H9 (cell line): ENCODE measurements at regions not wholly inside any gene's neighbourhood (a gene's known extent, or its start where the extent isn't known, plus 50 kb on each side); places are given as distances from the start of the nearest gene placed in this dataset.

Experiments
- DNase-seq: peaks from one replicate; pipeline ENCODE4 v3.0.0-alpha.2; 2017
- H2AFZ ChIP-seq: one replicate; pipeline ENCODE4 v1.6.1; 2013; ENCODE audit warnings: mild to moderate bottlenecking, low read length, control low read depth, moderate library complexity
- H2AK5ac ChIP-seq: 2 replicates; pipeline ENCODE4 v1.6.1; 2013; ENCODE audit warnings: low read length, control low read depth, mixed read lengths; ENCODE audit not compliant: insufficient read length
- H2BK120ac ChIP-seq: one replicate; pipeline ENCODE4 v1.6.1; 2013; ENCODE audit warnings: low read depth, mild to moderate bottlenecking, low read length, control low read depth, inconsistent platforms; ENCODE audit not compliant: poor library complexity, severe bottlenecking
- H2BK12ac ChIP-seq: 2 replicates; pipeline ENCODE4 v1.6.1; 2013; ENCODE audit warnings: low read length, control low read depth, mixed read lengths, low read depth; ENCODE audit not compliant: insufficient read length
- H2BK15ac ChIP-seq: 2 replicates; pipeline ENCODE4 v1.6.1; 2013; ENCODE audit warnings: low read depth, low read length, control low read depth
- H2BK20ac ChIP-seq: one replicate; pipeline ENCODE4 v1.6.1; 2013; ENCODE audit warnings: low read depth, mild to moderate bottlenecking, low read length, control low read depth, inconsistent platforms; ENCODE audit not compliant: poor library complexity, severe bottlenecking
- H2BK5ac ChIP-seq: 2 replicates; pipeline ENCODE4 v1.6.1; 2013; ENCODE audit warnings: low read length, control low read depth, mixed read lengths; ENCODE audit not compliant: insufficient read length
- H3K14ac ChIP-seq: 2 replicates; pipeline ENCODE4 v1.6.1; 2013; ENCODE audit warnings: low read length, control low read depth; ENCODE audit not compliant: insufficient read depth
- H3K18ac ChIP-seq: 2 replicates; pipeline ENCODE4 v1.6.1; 2013; ENCODE audit warnings: low read depth, mild to moderate bottlenecking, mixed read lengths, low read length, control low read depth; ENCODE audit not compliant: insufficient read length
- H3K23ac ChIP-seq: 2 replicates; pipeline ENCODE4 v1.6.1; 2013; ENCODE audit warnings: low read length, control low read depth, mixed read lengths, low read depth; ENCODE audit not compliant: insufficient read length
- H3K23me2 ChIP-seq: 2 replicates; pipeline ENCODE4 v1.6.1; 2013; ENCODE audit warnings: low read depth, mild to moderate bottlenecking, mixed read lengths, low read length, control low read depth; ENCODE audit not compliant: insufficient read length, poor library complexity, severe bottlenecking
- H3K27ac ChIP-seq: 2 replicates; pipeline ENCODE4 v1.5.1; 2013; ENCODE audit warnings: low read length, control low read depth, mixed read lengths, low read depth; ENCODE audit not compliant: insufficient read length
- H3K27me3 ChIP-seq: 2 replicates; pipeline ENCODE4 v1.6.1; 2013; ENCODE audit warnings: low read length, control low read depth, inconsistent platforms; ENCODE audit not compliant: insufficient read depth
- H3K4ac ChIP-seq: 2 replicates; pipeline ENCODE4 v1.6.1; 2013; ENCODE audit warnings: low read depth, mild to moderate bottlenecking, control low read depth, inconsistent platforms, low read length, moderate library complexity
- H3K4me1 ChIP-seq: 2 replicates; pipeline ENCODE4 v1.6.1; 2013; ENCODE audit warnings: low read length, control low read depth, inconsistent platforms; ENCODE audit not compliant: insufficient read depth
- H3K4me2 ChIP-seq: 2 replicates; pipeline ENCODE4 v1.6.1; 2013; ENCODE audit warnings: low read length, control low read depth, mixed read lengths; ENCODE audit not compliant: insufficient read length, insufficient read depth
- H3K56ac ChIP-seq: 2 replicates; pipeline ENCODE4 v1.6.1; 2013; ENCODE audit warnings: low read depth, mild to moderate bottlenecking, mixed read lengths, low read length, control low read depth; ENCODE audit not compliant: insufficient read length
- H3K79me1 ChIP-seq: 2 replicates; pipeline ENCODE4 v1.6.1; 2013; ENCODE audit warnings: low read depth, mild to moderate bottlenecking, moderate library complexity, low read length, control low read depth, inconsistent platforms; ENCODE audit not compliant: insufficient read depth, poor library complexity, severe bottlenecking
- H3K79me2 ChIP-seq: 2 replicates; pipeline ENCODE4 v1.6.1; 2013; ENCODE audit warnings: low read length, control low read depth, inconsistent platforms; ENCODE audit not compliant: insufficient read depth
- H3K9ac ChIP-seq: 2 replicates; pipeline ENCODE4 v1.6.1; 2013; ENCODE audit warnings: low read length, control low read depth, mixed read lengths; ENCODE audit not compliant: insufficient read length; ENCODE audit errors: extremely low read depth
- H3K9me3 ChIP-seq: one replicate; pipeline ENCODE4 v1.6.1; 2013; ENCODE audit warnings: low read depth, low read length, inconsistent platforms; ENCODE audit not compliant: control insufficient read depth
- H3T11ph ChIP-seq: one replicate; pipeline ENCODE4 v1.6.1; 2013; ENCODE audit warnings: mild to moderate bottlenecking, low read length, control low read depth, inconsistent platforms
- H4K20me1 ChIP-seq: one replicate; pipeline ENCODE4 v1.6.1; 2013; ENCODE audit not compliant: control insufficient read depth, insufficient read length, insufficient read depth
- H4K5ac ChIP-seq: 2 replicates; pipeline ENCODE4 v1.6.1; 2013; ENCODE audit warnings: low read depth, mild to moderate bottlenecking, mixed read lengths, low read length, control low read depth; ENCODE audit not compliant: insufficient read length
- H4K8ac ChIP-seq: replicated peaks from 2 replicates; pipeline ENCODE4 v1.6.1; 2013; ENCODE audit warnings: low read length, control low read depth, mixed read lengths, low read depth; ENCODE audit not compliant: insufficient read length
- H4K91ac ChIP-seq: 2 replicates; pipeline ENCODE4 v1.6.1; 2013; ENCODE audit warnings: low read depth, mild to moderate bottlenecking, moderate library complexity, mixed read lengths, low read length, control low read depth; ENCODE audit not compliant: insufficient read length
- H3K27ac Mint-ChIP-seq, 3 experiments: 2 replicates in 2 of 3; 3 replicates in 1 of 3; pipeline ENCODE4 v1.8.0; 2020 to 2021; ENCODE audit warnings: mixed read lengths in 3 of 3, mild to moderate bottlenecking in 1 of 3, moderate library complexity in 1 of 3
- H3K27me3 Mint-ChIP-seq: 2 replicates; pipeline ENCODE4 v1.8.0; 2021; ENCODE audit warnings: low read depth, mild to moderate bottlenecking, moderate library complexity, mixed read lengths
- H3K36me3 Mint-ChIP-seq, 3 experiments: 2 replicates in 2 of 3; 3 replicates in 1 of 3; pipeline ENCODE4 v1.8.0; 2020 to 2021; ENCODE audit warnings: low read depth in 3 of 3, mixed read lengths in 3 of 3; ENCODE audit not compliant: insufficient read depth in 1 of 3
- H3K4me1 Mint-ChIP-seq, 2 experiments: 2 replicates each; pipeline ENCODE4 v1.8.0; 2020; ENCODE audit warnings: mixed read lengths in 2 of 2
- H3K4me3 Mint-ChIP-seq, 2 experiments: 2 replicates in 1 of 2; 3 replicates in 1 of 2; pipeline ENCODE4 v1.8.0; 2020 to 2021; ENCODE audit warnings: mild to moderate bottlenecking in 2 of 2, mixed read lengths in 2 of 2, moderate library complexity in 1 of 2
- H3K9me3 Mint-ChIP-seq, 2 experiments: 2 replicates in 1 of 2; 3 replicates in 1 of 2; pipeline ENCODE4 v1.8.0; 2020; ENCODE audit warnings: mild to moderate bottlenecking in 2 of 2, mixed read lengths in 2 of 2, moderate library complexity in 1 of 2
- WGBS: extraction: QIAGEN DNeasy Blood & Tissue Kit; methylation state at CpG from one replicate; pipeline ENCODE4 v1.1.7; 2013; ENCODE audit warnings: missing lambda C conversion rate, low lambda C conversion rate, mixed read lengths; ENCODE audit not compliant: insufficient read length; ENCODE audit errors: extremely low coverage; 5-methylcytosine and 5-hydroxymethylcytosine counted together
- TF ChIP-seq, protein P1 (sequence below): fragments of 200-600 bp; sonication (generic); conservative IDR thresholded peaks from 3 replicates; pipeline ENCODE4 v1.8.0; 2021; ENCODE audit warnings: antibody characterized with exemption, mild to moderate bottlenecking

DNA sequence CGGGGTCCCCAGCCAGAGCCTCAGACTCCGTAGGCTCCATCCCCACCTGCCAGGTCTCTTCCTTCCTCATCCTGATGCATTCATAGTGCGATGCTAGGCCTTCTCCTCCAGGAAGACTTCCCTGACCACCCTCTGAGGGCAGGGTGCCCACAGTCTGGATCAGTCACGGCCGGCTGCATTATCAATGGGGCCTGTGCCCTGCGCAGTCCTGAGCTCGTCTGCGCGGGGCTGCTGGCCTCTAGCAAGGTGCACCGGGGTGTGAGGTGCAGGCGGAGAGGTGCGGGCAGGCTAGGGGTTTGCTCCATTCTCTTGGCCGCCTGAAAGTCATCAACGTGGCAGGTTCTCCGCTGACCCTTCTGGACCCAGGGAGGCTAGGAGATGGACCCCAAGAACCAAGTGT is 56.9 kb upstream of the ACSF3 start:
- H3K4me1 Mint-ChIP-seq = peaks cover 7 to 30% of the 10 kb centered on the region in 2 experiments
- Histone ChIP-seq H2BK20ac (no peak overlapping the region), H3K4ac (no peak overlapping the region), H4K8ac (no peak overlapping the region), H3K27me3 (no peaks in the 10 kb centered on the region), H3K23ac (no peak overlapping the region), H3T11ph (no peak overlapping the region), H3K9me3 (no peaks in the 10 kb centered on the region), H3K56ac (no peak overlapping the region), H2BK12ac (no peak overlapping the region), H4K20me1 (no peaks in the 10 kb centered on the region), H3K79me1 (no peaks in the 10 kb centered on the region), H3K14ac (no peak overlapping the region), H2BK5ac (no peak overlapping the region), H3K79me2 (no peaks in the 10 kb centered on the region), H4K5ac (no peak overlapping the region), H3K4me1 (no peaks in the 10 kb centered on the region; the same call in 1 of the 2 replicates), H3K27ac (no peak overlapping the region), H4K91ac (no peak overlapping the region), H3K4me2 (no peak overlapping the region), H3K9ac (no peak overlapping the region), H2BK15ac (no peak overlapping the region), H2AK5ac (no peak overlapping the region), H2BK120ac (no peak overlapping the region), H3K18ac (no peak overlapping the region), H2AFZ (no peak overlapping the region), H3K23me2 (peaks cover 6% of the 10 kb centered on the region)
- WGBS = no CpG with 5 or more reads among the region's 15 CpGs
- peaks cover 3% of the 10 kb centered on the region in 2 experiments; a peak in 2 of 5 replicates for H3K9me3 Mint-ChIP-seq
- H3K27me3 Mint-ChIP-seq = peaks cover 14% of the 10 kb centered on the region
- no peaks in the 10 kb centered on the region for H3K36me3 Mint-ChIP-seq
- TF ChIP-seq, protein P1, sequence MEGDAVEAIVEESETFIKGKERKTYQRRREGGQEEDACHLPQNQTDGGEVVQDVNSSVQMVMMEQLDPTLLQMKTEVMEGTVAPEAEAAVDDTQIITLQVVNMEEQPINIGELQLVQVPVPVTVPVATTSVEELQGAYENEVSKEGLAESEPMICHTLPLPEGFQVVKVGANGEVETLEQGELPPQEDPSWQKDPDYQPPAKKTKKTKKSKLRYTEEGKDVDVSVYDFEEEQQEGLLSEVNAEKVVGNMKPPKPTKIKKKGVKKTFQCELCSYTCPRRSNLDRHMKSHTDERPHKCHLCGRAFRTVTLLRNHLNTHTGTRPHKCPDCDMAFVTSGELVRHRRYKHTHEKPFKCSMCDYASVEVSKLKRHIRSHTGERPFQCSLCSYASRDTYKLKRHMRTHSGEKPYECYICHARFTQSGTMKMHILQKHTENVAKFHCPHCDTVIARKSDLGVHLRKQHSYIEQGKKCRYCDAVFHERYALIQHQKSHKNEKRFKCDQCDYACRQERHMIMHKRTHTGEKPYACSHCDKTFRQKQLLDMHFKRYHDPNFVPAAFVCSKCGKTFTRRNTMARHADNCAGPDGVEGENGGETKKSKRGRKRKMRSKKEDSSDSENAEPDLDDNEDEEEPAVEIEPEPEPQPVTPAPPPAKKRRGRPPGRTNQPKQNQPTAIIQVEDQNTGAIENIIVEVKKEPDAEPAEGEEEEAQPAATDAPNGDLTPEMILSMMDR = no peak
- no peak overlapping the region; a peak in 1 of 7 replicates for H3K27ac Mint-ChIP-seq
- no peak for DNase-seq
- no peak overlapping the region for H3K4me3 Mint-ChIP-seq
